HG02610 (cell line): ENCODE measurements at regions not wholly inside any gene's neighbourhood (a gene's known extent, or its start where the extent isn't known, plus 50 kb on each side); places are given as distances from the start of the nearest gene placed in this dataset.
"Not testable (repeated sequence)": the region's sequence is repeated elsewhere in the genome, so short reads cannot be mapped to it uniquely, and the experiment has no call there.

Source experiments
- ATAC-seq: cut with Tn5 transposase; IDR thresholded peaks from one replicate; pipeline ENCODE4 v1.9.1; 2021; ENCODE audit warnings: mild to moderate bottlenecking, moderate library complexity; ENCODE audit not compliant: unreplicated experiment

DNA sequence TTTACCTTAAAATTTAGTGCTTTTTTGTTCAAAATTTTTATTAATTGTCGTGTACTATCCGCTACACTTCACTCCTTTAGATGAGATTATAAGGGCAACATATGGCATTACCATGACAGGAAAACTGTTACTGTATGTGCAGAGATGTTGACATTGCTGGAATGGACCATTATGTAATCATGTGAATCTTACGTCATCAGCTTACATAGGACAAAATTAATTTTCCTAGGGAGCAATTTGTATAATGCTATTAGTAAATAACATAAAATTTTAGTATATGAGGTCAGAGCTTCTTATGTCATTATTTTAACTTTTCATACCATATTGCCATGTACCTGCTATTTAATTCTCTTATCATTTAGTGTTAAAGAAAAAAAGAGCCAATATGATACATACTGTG is 110.4 kb upstream of the KLHL1 start:
- no peak for ATAC-seq

DNA sequence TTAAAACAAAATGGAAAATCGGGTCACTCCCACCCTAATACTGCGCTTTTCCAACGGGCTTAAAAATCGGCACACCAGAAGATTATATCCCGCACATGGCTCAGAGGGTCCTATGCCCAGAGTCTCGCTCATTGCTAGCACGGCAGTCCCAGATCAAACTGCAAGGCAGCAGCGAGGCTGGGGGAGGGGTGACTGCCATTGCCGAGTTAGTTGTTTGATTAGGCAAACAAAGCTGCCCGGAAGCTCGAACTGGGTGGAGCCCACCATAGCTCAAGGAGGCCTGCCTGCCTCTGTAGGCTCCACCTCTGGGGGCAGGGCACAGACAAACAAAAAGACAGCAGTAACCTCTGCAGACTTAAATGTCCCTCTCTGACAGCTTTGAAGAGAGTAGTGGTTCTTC is 100.7 kb upstream of the KLHL1 start:
- not testable (repeated sequence) for ATAC-seq

DNA sequence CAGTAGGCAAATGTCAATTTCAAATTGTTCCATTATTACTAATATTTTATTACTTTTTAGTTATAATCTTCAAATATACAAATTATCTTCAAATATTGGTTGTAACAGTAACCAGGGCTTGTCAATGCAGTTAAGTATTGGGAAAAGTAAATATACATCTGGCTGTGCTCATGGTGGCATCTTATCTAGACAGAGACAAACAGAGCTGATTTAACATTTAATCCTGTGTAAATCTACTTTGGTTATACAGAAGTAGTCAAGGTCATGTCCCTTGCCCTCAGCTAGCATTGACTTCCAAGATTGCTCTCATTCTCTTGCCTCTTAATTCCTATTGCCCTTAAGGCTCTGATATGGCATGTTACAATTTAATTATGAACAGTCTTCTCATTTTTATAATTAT is 98.4 kb upstream of the KLHL1 start:
- ATAC-seq = no peak

DNA sequence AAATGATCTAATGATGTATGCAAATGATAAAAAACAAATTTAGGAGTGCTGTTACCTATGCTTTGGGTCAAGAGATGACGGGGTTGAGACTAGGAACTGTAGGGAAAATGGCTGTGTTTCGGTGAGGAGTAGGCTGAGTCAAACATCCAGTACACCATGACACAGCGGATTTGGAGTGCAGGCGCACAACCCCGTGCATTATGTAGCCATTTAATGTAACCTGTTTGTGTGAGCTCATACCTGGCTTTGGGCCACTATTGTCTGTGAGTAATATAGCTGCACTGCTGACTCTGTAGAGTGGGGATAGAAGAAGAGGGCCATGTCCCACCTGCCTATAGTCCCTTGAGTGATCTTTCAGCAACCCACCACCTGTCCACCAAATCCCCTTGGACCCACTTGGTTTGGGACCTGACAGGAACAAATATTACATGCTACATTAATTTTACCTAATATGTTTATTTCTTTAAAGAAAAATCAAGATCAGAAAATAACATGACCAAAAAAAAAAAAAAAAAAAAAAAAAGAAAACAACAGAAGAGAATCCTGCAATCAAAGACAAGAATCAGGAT is 95.5 kb upstream of the KLHL1 start:
- no peak for ATAC-seq

DNA sequence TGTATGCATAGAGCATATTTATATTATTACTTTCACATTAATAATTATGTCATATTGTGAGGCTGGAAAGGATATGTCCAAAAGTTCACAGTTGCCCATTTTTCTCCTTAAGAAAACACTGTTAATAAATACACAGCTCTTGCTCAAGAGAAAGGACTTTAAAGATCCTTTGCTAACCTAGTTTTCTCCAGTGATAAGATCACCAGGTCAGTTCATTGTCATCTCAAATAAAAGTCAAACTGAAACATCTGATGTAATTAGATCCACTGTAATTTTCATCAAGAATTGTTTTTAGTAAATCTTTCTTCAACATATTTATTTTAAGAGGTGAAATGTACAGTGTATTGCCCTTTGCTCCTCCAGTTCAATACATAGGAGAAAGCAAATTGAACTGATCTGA is 82.8 kb upstream of the KLHL1 start:
- no peak for ATAC-seq

DNA sequence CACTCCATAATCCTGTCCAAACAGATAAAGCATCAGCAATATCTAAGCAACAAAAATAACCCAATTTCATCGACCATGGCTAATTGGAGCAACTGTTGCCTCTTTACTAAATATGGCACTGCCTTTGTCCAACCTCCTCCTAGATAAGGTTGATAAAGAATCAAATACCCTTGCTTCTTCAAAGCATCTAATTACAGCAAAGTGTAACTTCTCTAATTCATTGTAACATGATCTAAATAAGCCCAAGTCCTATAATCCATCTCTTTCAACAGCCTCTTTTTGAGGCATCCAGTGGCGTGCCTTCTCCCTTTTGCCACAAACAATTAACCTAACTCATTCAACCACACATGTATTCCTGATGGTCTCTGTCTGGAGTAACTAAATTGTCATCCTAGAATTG is 81.7 kb upstream of the KLHL1 start:
- ATAC-seq = no peak

DNA sequence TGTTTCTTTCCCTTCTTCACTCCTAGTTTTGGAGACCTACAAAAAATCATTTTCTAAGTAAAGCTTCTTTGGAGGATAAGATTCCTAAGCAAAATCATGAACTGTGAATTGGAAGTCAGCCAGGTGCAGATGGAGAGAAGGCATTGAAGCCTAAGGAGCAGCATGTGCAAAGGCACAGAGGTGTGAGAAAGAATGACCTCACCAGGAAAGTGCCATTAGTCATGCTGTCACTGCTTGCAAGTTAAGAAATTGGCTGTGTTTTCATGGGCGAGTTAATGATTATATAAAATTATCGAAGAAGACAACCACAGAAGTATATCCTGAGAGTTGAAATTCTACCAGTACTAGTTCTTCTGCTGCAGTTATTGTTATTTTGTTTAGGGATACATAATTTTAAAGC is 80.3 kb upstream of the KLHL1 start:
- ATAC-seq = no peak

DNA sequence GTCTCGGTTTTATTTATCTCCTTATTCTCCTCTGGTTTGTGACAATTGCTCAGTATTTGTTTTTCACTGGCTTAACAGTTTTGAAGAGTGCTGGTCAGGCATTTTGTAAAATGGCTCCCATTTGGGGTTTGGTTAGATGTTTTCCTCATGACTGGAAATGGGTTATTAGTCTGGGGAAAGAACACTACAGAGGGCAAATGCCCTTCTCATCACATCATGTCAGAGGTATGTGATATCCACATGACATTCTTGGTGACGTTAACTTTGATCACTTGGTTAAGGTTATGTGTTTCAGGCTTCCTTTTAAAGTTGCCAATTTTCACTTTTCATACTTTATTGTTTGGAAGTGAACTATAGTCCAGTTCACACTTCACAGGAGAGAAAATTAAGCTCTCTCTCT is 74.8 kb upstream of the KLHL1 start:
- no peak for ATAC-seq
